ENCODE measurements at regions not wholly inside any gene's neighbourhood (a gene's known extent, or its start where the extent isn't known, plus 50 kb on each side); places are given as distances from the start of the nearest gene placed in this dataset.

DNA sequence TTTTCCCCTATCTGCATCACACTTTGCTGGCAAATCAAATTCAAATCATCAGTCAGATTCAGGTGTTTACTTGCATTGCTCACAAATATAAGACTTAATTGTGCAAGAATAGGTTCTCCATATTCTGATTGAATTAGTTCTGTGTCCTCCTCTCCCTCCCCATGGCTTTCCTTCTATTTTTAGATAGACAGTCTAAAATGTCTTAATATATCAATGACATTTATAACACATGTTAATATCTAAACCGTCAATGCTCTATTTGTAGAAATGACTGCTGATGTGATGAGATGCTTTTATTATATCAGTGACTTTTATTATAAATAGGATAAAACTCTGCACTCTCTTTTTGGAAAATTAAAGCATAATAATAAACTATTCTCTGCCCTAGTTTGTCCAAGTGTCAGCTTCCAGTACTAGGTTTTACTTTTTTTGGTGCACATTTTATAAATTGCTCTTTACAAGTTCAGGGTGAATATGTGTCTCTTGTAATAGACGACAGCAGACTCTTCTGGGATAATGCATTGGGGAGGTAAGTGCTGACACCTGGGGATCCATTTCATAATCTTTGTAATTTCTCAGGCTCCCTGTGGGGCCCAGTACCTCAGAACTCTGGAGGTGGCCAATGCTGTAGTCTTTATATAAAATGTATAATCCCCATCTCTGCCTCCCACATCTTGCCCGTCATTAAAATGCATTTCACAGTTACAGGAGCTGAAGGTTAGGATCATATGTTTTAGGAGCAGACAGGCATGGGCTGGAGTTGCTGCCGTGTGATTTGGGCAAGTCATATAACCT is 321.5 kb downstream of the BRINP1 start:
- DNase-seq = no peak

DNA sequence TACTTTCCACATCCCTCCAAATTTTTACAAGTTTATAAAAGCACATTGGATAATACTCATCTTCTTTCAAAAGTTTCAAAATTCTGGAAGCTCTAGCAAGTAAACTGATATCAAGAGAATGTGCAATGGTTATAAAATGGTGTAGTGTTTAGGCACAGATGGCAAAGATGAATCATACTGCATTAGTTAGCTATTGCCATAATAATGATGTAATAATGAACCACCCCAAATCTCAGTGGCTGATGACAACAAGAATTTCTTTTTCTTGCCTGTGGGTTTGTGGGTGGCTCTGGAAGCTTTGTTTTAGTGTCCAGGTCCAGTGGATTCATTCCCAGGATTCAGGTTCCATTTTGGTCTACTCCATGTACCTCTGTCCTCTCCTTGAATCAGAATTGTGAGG is 319.0 kb downstream of the BRINP1 start:
- no peak for DNase-seq

DNA sequence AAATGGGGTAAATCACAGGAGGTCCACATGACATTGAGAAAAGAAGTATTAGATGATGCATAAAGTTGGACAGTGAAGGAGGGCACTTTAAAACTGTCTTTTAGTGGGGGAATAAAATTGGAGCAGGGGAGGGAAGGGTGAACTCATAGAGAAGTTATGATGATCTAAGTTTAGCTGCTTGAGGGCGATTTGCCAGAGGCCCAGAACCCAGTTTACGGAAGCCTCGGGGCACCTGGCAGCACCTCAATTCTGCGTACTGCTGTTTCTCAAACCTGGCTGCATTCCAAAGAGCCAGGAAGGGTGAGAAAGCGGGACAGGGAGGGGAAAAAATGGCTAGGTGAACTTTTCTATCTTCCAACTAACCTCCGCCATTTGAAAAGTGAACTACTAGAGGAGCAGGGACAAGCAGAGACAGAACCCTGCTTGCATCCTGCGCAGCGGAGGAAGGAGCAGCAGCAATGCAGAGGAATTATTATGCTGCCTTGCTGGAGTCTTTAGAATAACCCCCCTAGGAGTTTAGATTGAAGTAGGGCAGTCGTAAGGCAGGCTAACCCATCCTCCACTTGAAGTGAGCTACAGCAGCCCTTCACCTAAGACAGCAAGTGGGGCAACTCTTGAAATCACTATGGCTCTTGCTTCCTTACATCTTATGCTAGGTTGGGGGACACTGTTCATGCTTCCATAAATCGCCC is 316.8 kb downstream of the BRINP1 start:
- no peak for DNase-seq

DNA sequence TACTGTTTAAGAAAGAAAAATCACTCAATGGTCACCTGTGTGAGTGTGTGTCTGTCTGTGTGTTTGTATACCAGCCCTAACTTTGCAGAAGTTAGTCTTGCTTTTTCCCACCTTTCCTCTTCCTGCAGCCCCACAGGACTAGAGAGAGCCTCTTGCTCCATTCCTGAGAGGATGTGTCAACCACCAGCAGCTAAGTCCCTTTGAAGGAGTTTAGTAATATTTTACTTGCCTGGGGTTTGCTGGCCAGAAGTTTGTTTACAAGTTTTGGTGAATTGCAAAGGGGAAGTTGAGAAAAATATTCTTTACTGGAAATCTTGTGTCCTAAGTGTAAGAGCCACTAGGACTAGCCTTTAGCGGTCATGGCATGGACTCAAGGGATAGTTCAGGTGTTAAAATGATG is 316.2 kb downstream of the BRINP1 start:
- DNase-seq = no peak

DNA sequence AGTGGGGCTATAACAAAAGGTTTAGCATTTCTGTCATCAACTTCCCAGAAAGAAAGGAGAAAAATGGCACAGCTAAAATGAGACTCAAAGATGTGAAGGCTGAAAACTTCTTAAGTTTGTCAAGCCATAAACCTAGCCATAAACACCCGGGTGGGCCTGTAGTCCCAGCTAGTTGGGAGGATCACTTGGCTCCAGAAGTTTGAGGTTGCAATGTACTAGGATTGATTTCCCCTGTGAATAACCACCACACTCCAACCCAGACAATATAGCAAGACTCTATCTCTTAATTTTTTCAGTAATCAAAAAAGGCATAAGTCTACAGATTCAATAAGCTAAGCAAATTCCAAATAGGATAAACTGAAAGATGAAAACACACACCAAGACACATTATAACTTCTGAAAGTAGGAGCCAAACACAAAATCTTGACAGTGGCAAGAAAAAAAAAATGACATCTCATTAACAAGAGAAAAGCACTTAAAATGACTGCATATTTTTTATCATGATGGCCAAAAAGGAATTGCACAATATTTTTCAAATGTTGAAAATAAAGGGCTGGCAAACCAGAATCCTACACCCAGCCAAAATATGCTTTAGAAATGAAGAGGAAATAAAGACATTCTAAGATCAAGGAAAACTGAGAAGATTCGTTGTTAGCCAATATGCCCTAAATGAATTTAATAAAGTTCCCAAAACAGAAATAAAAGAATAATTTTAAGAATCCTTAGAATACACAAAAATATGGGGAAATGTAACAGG is 308.4 kb downstream of the BRINP1 start:
- DNase-seq = no peak

DNA sequence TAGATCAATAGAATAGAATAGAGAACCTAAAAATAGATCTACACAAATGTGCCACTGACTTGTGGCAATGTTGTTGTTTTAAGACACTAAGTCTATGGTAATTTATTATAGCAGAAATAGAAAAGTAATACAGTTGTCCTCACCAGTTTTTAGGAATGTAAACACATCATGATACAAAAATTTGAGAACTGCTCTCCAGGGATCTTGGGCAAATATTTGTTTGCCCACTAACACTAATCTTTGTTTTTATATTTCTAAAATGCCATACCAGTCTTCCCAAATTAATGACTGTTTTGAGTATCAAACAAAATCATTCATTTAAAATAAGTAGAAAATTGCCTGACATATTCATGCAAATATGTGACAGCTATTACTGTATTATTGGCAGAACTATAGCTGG is 297.6 kb downstream of the BRINP1 start:
- no peak for DNase-seq

DNA sequence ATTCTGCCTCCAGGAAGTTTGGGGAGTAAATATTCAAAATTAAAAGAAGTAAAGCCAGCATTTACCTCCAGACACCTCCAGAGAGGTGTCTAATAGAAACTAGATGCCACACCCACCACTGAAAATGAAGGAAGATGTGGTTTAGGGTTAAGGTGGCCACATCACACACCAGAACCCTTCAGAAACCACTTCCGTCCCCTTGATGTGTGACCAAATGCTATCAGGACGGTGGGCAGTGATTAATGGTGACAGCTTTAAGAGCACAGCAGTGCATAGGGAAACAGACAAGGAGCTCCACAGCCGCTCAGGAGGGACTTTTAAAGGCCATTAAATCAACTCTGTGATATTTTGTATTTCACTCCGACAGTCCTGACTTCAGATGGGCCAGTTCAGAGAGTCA is 295.2 kb downstream of the BRINP1 start:
- DNase-seq = no peak

DNA sequence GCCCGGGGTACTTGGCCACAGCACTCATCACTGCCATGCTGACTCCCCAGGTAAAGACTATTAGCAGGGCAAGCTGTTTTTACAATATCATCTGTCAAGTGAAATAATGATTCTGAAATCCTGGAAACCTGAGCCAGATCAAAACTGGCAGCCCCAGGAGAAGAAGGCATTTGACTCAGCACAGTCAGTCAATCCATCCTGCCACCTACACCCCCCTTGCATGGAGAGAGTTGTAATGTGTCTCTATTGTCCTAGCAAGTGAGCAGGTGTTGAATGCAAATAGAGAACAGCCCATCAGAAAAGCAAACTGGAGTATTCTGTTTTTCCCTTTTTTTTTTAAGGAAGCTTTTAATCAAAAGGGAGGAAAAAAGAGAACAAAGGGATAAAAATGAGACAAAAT is 291.2 kb downstream of the BRINP1 start:
- DNase-seq = no peak

DNA sequence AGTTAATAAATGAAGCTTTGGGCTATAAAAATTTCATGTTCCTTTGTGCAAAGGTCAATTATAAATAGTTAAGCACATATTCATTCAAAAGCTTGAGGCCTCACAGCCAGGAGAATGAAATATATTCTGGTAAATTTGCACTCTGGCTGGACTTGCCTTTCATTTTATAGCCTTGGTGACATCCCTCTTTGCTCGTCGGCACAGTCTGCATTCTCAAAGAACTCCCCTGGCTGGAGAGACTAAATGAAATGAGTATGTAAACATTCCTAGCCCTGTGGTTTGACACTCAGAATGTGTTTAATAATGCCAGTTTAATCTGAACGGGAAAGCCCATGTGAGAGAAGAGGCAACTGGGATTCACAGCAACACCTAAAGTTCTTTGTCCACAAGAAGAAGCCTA is 285.6 kb downstream of the BRINP1 start:
- DNase-seq = no peak

DNA sequence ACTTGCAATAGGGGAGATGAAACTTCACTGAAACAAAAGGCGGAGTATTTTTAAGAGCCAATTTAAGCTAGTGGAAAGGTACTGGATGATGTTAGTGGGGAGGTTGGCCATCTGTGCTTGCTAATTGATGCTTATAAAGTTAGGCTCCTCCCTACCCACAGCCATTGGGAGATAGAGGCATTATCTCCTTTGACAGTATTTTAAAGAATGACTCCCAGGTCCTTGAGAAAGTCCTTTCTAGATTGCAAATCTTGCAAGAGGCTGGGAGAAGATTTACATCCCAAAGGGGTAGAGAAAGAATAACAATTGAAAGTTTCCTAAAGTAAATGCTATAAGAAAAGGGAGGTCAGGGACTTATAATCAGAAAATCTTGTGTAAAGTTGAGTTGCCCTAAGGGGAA is 282.6 kb downstream of the BRINP1 start:
- DNase-seq = no peak

DNA sequence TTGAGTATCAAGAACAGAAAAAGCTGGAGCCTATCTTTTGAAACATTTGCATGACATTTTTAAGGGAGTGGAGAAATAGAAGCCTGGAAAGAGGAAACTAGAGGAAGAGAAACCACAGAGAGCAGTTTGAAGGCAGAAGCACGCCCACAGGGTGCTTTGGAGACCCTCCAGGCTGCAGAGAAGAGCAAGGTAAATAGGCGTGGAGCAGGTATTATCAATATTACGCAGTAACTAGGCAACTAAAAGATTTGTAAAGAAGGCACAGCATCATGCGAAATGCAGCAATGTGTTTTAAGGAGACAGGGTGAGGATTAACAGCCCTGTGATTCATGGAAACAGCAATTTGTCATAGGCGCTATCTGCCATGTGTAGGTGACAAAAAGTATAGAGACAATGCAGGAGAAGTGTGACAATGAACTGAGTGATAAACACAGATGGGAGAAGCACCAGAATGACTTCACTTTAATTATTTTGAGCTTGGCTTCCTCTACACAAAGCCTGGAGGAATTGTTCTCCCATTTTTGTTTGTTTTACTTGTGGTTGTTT is 281.2 kb downstream of the BRINP1 start:
- DNase-seq = no peak

DNA sequence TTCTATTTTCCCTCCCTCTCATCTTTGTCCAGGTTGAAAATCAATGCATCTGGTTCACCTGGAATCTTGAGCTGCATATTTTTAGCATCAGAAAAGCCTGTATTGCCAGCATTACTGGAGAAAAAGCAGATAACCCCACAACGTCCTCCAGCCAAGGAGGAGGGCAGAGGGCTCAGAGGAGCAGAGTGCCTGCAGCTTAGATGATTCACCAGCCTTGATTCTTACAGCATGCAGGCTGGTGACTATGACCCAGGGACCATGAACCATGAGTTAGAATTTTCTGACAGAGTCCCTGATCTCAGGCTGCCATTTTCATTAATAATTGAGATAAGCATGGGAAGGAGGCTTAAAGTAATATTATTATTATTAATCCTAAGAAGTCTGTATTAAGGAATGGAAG is 278.2 kb downstream of the BRINP1 start:
- no peak for DNase-seq

DNA sequence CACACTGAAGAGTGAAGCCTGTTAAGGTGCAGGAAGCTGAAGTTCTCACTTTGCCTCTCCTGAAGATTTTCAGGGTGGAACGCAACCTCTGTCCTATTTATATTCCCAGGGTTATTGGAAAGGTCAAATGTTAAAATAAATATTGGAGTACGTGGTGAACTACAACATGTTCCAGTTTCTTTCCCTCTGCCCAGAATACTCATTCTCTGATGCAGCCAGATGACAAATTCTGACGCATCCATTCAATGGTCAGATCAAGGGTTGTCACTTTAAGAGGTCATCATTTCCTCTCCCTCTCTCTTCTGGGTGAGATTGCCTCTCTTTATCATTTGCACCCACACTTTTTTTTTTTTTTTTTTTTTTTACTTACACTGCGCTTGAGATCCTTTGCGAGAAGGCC is 277.1 kb downstream of the BRINP1 start:
- no peak for DNase-seq

DNA sequence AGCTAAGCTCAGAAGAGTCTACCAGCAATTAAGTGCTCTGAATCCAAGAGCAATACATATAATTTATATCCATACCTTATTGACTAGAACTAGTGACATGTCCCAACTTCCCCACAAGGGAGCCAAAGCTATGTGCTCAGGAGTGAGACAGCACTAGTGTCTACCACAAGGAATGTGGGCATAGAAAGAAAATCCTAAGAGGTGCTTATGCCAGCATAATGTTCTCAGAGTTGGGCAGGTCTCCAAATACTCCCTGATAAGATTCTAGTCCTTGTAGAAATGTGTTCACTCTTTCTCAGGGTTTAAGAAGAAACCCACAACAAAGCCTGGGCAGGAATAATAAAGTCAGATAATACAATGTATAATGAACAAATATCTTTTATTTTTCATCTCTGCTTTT is 275.1 kb downstream of the BRINP1 start:
- DNase-seq = no peak

DNA sequence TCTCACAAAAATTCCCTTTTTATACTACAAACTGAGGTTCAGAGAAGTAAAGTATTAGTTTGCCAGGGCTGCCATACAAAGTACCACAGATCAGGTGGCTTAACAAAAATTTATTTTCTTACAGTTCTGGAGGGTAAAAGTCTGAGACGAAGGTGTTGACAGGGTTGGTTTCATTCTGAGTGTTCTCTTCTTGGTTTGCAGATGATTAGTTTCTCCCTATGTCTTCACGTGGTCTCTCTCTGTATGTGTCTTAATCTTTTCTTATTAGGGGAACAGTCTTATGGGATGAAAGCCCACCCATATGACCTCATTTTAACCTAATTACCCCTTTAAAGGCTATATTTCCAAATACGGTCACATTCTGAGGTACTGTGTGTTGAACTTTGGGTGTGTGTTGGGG is 274.2 kb downstream of the BRINP1 start:
- DNase-seq = no peak

DNA sequence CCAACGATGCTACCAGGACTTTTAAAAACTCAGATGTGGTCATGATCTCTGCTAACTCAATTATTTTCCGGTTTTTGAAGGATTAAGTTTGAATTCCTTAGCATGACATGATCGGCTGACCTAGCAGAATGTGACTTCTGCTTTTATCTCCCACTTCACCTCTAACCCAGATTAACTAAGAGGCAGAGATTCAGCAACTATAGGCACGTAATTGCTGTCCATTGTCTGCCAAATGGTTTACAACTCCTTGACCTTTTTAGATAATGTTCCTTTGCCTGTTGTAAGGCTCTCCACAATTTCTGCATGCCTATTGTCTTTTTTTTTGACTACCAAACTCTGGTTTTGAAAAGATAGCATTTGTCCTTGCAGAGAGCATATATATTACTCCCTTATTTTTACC is 268.2 kb downstream of the BRINP1 start:
- no peak for DNase-seq

DNA sequence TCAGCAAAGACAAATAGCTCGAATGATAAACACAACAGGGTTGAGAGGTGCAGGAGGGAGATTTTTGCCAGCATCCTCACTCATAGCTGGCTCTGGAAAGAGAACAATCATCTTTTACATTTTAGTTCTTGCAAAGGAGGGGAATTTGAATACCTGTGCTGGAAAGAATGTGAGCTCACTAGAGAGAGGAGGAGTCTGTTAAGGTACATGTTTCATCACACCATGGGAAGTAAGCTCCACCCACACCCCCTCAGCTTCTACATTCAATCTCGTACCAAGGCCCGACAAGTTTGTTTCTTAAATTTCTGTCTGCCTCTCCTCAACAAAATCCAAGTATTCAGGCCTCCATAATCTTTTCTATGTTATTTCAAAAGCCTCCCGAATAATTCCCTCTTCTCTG is 254.6 kb downstream of the BRINP1 start:
- DNase-seq = no peak
